ENCODE measurements at regions not wholly inside any gene's neighbourhood (a gene's known extent, or its start where the extent isn't known, plus 50 kb on each side); places are given as distances from the start of the nearest gene placed in this dataset.

- TF ChIP-seq NFIC (IDR thresholded peaks at IDR 0.05) = no peak
- no peak for TF ChIP-seq CEBPB (IDR thresholded peaks at IDR 0.05)
- no peak for TF ChIP-seq RAD21 (IDR thresholded peaks at IDR 0.05; ENCODE audit: low read depth)
- no peak for TF ChIP-seq CREB1 (IDR thresholded peaks at IDR 0.05; ENCODE audit: low read depth)
- TF ChIP-seq, protein P1, sequence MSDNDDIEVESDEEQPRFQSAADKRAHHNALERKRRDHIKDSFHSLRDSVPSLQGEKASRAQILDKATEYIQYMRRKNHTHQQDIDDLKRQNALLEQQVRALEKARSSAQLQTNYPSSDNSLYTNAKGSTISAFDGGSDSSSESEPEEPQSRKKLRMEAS (IDR thresholded peaks at IDR 0.05) = no peak
- TF ChIP-seq EP300 (IDR thresholded peaks at IDR 0.05; ENCODE audit: borderline replicate concordance) = no peak
- no peak for TF ChIP-seq TCF12 (IDR thresholded peaks at IDR 0.05; ENCODE audit: low read depth)
- TF ChIP-seq EGR1 (IDR thresholded peaks at IDR 0.05) = no peak
- no peak for TF ChIP-seq YY1 (IDR thresholded peaks at IDR 0.05; ENCODE audit: low read depth)
- no peak for TF ChIP-seq TEAD4 (IDR thresholded peaks at IDR 0.05)
- TF ChIP-seq REST (IDR thresholded peaks at IDR 0.05; ENCODE audit: low read depth) = no peak
- TF ChIP-seq ZBTB7A (IDR thresholded peaks at IDR 0.05; ENCODE audit: low read depth) = no peak
- TF ChIP-seq TAF1 (IDR thresholded peaks at IDR 0.05; ENCODE audit: low read depth) = no peak
Observed at GRCh38 chr5:4804691-4805360, 335.3 kb upstream of the ADAMTS16 start.

All from Ishikawa (cell line).